ENCODE measurements at regions not wholly inside any gene's neighbourhood (a gene's known extent, or its start where the extent isn't known, plus 50 kb on each side); places are given as distances from the start of the nearest gene placed in this dataset.

DNA sequence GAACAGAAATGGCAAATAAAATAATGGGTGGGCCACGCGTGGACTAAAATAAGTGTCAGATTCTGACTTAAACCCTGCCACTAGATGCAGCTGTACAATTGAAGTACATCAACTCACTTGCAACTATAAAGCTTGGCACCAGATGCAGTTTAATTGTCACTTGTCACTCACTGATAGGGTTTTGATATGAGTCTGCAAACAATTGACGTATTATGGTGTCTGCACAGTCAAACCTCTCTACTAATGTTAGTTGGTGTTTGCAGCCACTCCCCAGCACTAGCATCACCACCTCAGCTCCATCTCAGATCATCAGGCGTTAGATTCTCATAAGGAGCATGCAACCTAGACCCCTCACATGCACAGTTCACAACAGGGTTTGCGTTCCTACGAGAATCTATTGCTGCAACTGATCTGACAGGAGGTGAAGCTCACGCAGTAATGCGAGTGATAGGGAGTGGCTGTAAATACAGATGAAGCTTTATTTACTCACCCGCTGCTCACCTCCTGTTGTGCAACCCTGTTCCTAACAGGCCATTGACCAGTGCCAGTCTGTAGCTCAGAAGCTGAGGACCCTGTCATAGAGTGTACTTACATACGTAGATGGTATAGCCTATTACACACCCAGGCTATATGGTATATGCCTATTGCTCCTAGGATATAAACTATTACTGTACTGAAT is 72.1 kb upstream of the SEMA6A start:
- DNase-seq (ENCODE audit: low read depth in 2 of 3, low spot score in 1 of 3): no peak

DNA sequence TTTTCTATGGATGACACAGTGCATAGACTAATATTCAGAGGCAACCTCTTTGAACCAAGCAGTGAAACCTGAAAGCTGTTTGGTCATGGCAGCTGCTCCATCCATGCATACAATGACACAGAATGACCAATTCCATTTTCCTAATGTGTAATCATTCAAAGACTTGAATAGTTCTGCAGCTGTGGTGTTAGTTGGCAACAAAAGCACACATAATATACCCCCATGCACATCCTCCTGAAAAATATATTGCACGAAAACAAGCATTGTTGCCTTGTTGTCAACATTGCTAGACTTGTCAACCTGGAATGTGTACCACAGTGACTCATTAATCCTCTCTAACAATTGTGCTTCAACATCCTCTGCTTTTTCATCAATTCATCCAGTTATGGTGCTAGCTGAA is 71.0 kb upstream of the SEMA6A start:
- DNase-seq (ENCODE audit: low read depth in 2 of 3, low spot score in 1 of 3): no peak

DNA sequence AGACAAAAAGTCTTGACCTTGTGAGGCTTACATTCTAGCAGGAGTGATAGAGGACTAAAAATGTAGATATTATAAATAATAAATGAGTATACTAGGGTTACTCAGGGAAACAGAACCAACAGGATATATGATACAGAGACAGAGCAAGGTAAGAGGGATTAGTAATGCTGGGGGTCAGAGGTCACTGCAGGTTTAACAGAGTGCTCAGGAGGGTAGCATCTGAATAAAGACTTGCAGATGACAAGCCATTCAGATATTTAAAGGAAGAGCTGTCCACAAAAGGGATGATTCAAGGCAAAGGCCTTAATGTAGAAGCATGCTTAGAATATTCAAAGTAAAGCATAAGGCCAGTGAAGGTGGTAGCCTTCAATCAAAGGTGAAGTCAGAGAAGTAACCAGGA is 65.6 kb upstream of the SEMA6A start:
- no peak for DNase-seq (ENCODE audit: low read depth in 2 of 3, low spot score in 1 of 3)

DNA sequence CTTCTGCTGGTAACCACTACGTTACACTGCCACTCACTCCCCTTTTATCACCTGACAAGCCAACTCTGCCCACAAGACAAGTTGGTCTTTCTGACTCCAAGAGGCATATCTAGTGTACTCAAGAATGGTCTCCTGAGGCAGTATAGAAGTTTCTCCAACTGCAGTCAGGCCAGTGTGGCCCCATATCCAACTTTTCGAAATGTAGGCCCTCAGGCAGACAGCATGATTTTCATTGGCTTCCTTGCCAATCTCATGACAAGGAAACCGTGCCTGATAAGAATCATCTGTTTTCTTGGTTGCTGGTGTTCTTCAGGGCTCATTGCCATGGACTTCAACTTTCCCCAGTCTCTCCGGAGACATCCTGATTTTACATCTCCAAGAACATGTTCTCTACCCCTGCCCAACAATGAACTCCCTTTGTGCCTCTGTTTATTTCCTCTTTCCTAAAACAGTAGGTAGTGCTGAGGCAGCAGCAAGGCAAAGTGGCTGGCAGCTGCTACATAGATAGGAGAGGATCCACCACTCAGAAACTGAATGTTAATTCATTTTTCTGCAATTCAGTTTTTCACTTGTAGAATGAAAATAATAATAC is 62.6 kb upstream of the SEMA6A start:
- no peak for DNase-seq (ENCODE audit: low read depth in 2 of 3, low spot score in 1 of 3)

DNA sequence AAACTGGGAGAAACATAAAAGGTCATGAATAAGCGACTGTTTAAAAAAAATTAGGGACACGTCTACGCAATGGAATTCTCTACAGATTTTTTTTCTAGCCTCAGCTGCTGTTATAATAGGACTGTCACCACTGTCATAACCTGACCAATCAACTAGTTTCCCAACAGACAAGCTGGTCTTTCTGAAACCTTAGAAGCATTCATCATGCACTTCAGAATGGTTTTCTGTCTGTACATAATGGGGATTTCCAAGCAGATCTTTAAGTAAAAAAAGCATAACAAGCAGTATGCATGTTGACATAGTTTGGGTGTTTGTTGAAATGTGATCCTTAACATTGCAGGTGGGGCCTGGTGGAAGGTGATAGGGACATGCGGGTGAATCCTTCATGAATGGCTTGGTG is 58.3 kb upstream of the SEMA6A start:
- no peak for DNase-seq (ENCODE audit: low read depth in 2 of 3, low spot score in 1 of 3)

DNA sequence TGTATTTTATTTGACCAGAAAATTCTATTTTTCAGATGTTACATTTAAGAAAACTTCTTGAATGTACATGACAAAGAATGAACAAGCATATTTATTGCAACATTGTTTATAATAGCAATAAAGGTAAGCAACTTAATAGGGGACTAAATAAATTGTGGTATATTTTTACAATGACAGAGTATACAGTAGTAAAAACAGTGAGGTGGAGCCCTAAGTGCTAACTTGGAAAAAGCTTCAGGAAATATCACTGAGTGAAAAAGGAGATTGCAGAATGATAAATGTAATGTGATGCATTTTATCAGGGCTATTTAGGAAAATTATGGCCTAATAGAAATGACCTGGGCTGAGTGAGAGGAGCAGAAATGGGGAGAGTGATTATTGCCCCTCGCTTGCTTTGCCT is 56.5 kb upstream of the SEMA6A start:
- DNase-seq (ENCODE audit: low read depth in 2 of 3, low spot score in 1 of 3): no peak

DNA sequence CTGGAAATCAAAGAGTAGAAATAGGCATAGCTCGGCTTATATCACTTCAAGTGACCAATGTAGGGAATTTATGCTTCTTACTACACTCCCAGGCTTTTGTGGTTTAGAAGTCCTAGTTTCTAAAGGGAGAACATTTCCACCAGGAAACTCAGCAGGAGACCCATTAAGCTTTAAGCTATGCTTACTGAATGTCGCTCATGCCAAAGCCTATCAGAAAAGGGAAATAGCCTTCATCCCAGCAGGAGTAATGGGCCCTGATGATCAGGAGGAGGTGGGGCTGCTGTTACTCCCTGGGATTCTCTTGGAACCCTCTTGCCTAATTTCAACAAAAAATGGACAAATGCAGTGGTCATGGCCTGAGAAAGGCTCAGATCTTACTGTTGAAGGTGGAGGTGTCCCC is 54.5 kb upstream of the SEMA6A start:
- no peak for DNase-seq (ENCODE audit: low read depth in 2 of 3, low spot score in 1 of 3)

DNA sequence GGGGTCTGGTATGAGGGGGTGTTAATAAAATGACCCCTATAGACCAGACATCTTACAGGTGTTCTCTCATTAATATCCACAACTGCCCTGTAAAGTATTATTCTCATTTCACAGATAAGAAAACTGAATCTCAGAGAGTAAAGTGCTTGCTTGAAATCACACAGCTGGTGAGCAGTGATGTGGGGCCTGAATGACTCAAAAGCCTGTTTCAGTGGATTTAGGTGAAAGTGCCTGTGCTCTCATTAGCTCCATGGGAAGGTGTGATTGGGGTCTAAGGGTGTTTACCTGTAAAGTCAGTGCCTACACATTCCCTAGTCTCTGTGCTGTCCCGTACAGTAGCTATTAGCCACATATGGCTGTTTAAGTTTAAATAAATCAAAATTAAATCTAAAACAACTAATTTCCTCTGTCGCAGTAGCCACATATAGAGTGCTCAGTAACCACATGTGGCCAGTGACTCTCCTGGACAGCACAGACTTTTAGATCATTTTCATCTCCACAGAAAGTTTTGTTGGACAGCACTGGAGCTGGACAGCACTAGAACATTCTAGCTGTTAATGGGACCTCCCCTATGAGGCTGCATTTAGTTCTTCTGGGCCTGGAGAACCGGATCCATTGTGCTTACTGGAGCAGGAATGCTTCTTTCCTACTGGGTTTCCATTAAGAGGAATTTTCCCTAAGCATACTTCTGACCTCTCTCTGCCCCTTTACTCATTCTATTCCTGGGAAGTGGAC is 52.5 kb upstream of the SEMA6A start:
- DNase-seq (ENCODE audit: low read depth in 2 of 3, low spot score in 1 of 3): no peak

DNA sequence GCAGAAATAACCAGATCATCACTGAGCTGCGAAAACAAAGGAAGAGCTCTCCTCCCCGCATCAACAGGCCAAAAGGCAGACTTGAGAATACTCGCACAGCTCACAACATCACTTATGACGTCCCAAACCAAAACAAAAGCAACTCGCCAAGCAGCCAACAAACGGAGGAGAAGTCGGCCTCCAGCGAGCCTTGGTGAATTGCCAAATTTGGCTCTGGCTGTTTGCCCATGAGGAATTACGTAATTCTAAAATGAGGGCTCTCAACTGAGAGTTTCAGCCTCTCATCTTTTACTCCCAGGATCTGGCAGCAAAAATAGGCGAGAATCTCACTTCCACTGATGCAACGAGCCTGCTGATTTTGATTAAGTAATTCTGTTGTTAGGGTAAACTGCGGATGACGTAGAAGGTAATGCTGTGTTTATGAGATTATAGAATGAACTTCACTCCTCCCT is 51.7 kb upstream of the SEMA6A start:
- DNase-seq (ENCODE audit: low read depth in 2 of 3, low spot score in 1 of 3): no peak

Measured in stimulated activated CD4-positive, alpha-beta T cell treated with anti-CD3 and anti-CD28 coated beads, Interleukin-12 subunit alpha, Interleukin-12 subunit beta, amount 100 ng/mL, for 48 hours (primary cell).